Mesenteric fat pad (tissue), 1 donor: ENCODE measurements at regions not wholly inside any gene's neighbourhood (a gene's known extent, or its start where the extent isn't known, plus 50 kb on each side); places are given as distances from the start of the nearest gene placed in this dataset.

Source experiments
- DNase-seq: peaks from one replicate; pipeline ENCODE4 v3.0.0-alpha.2; 2020; ENCODE audit warnings: low spot score
- donor health status: DM: yes; HTN: yes; CAD: no.

GRCh38 chr14:98840091-98840490 lies 431.9 kb downstream of the BCL11B start:
- no peak for DNase-seq

GRCh38 chr14:98840511-98840910 lies 431.5 kb downstream of the BCL11B start:
- DNase-seq: no peak

GRCh38 chr14:98844456-98844855 lies 427.5 kb downstream of the BCL11B start:
- no peak for DNase-seq

GRCh38 chr14:98847521-98848468 lies 424.2 kb downstream of the BCL11B start:
- DNase-seq: no peak

GRCh38 chr14:98853063-98853729 lies 418.8 kb downstream of the BCL11B start:
- DNase-seq: no peak

GRCh38 chr14:98855926-98856715 lies 415.9 kb downstream of the BCL11B start:
- no peak for DNase-seq

GRCh38 chr14:98858158-98858557 lies 413.8 kb downstream of the BCL11B start:
- DNase-seq: peak; percentile 75

- peak; percentile 57 for DNase-seq
Observed at GRCh38 chr14:98858561-98858960, 413.4 kb downstream of the BCL11B start.

- DNase-seq: peak; percentile 62
Observed at GRCh38 chr14:98859301-98859700, 412.7 kb downstream of the BCL11B start.

- DNase-seq: peak; percentile 62
Observed at GRCh38 chr14:98864211-98864610, 407.8 kb downstream of the BCL11B start.

- DNase-seq: peak; percentile 53
Observed at GRCh38 chr14:98867146-98867545, 404.9 kb downstream of the BCL11B start.

GRCh38 chr14:98867726-98868125 lies 404.3 kb downstream of the BCL11B start:
- DNase-seq: peak; percentile 71

GRCh38 chr14:98868866-98869265 lies 403.1 kb downstream of the BCL11B start:
- DNase-seq: peak; percentile 60

- DNase-seq: no peak
Observed at GRCh38 chr14:98871796-98872195, 400.2 kb downstream of the BCL11B start.

- DNase-seq: no peak
Observed at GRCh38 chr14:98877065-98877464, 394.9 kb downstream of the BCL11B start.

- DNase-seq: no peak
Observed at GRCh38 chr14:98878282-98878681, 393.7 kb downstream of the BCL11B start.

- DNase-seq: peak; percentile 87
Observed at GRCh38 chr14:98886982-98887381, 385.0 kb downstream of the BCL11B start.

- peak; percentile 75 for DNase-seq
Observed at GRCh38 chr14:98888281-98888680, 383.7 kb downstream of the BCL11B start.

- peak; percentile 69 for DNase-seq
Observed at GRCh38 chr14:98888927-98889835, 382.8 kb downstream of the BCL11B start.

GRCh38 chr14:98889836-98890185 lies 382.2 kb downstream of the BCL11B start:
- peak; percentile 78 for DNase-seq
